ENCODE measurements at regions not wholly inside any gene's neighbourhood (a gene's known extent, or its start where the extent isn't known, plus 50 kb on each side); places are given as distances from the start of the nearest gene placed in this dataset.

GRCh38 chr1:184319879-184320278, 67.0 kb upstream of the C1orf21 start:
- H3K36me3 Mint-ChIP-seq (ENCODE audit: low read depth), result no peaks in the 10 kb centered on the region
- peaks cover 9% of the 10 kb centered on the region for H3K27me3 Mint-ChIP-seq
- H3K4me3 Mint-ChIP-seq, result no peak overlapping the region
- no peaks in the 10 kb centered on the region for H3K9me3 Mint-ChIP-seq
- H3K4me1 Mint-ChIP-seq (ENCODE audit: low read depth), result no peaks in the 10 kb centered on the region
- no peak overlapping the region for H3K27ac Mint-ChIP-seq
- DNase-seq, result no peak

DNA sequence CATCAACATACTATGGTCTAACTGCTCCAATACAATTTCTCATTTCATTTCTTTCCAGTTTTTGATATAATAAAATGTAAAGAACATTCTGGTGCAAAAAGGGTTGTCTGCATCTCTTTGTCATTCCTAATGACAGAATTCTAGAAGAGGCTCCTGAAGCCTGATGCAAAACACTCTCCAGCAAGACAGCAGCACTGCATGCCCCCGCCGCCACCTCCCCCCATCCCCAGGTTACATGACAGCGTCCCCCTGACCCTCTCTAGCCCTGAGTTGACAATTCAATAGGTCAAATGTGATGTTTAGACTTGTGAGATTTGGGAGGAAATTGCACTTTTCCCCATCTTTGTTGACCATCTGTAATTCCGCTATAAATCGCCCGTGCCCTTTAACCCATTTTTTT, 64.6 kb upstream of the C1orf21 start:
- Mint-ChIP-seq H3K27me3 (peaks cover 14% of the 10 kb centered on the region), H3K36me3 (ENCODE audit: low read depth) (no peaks in the 10 kb centered on the region), H3K4me3 (no peak overlapping the region), H3K27ac (no peak overlapping the region), H3K9me3 (no peaks in the 10 kb centered on the region), H3K4me1 (ENCODE audit: low read depth) (no peaks in the 10 kb centered on the region)
- DNase-seq, result no peak

- DNase-seq, result no peak
- Mint-ChIP-seq H3K27me3 (peaks cover 25% of the 10 kb centered on the region), H3K9me3 (no peaks in the 10 kb centered on the region)
Measured at GRCh38 chr1:184324972-184325371, 61.9 kb upstream of the C1orf21 start.

GRCh38 chr1:184326278-184326677, 60.6 kb upstream of the C1orf21 start:
- H3K27ac Mint-ChIP-seq, result no peak overlapping the region
- H3K36me3 Mint-ChIP-seq (ENCODE audit: low read depth), result no peaks in the 10 kb centered on the region

More at GRCh38 chr1:184324972-184325371, 61.9 kb upstream of the C1orf21 start:
- H3K27ac Mint-ChIP-seq, result no peak overlapping the region
- no peaks in the 10 kb centered on the region for H3K36me3 Mint-ChIP-seq (ENCODE audit: low read depth)
- H3K4me3 Mint-ChIP-seq, result no peak overlapping the region
- H3K4me1 Mint-ChIP-seq (ENCODE audit: low read depth), result no peaks in the 10 kb centered on the region

GRCh38 chr1:184329245-184329953, 57.4 kb upstream of the C1orf21 start:
- H3K4me1 Mint-ChIP-seq (ENCODE audit: low read depth), result no peaks in the 10 kb centered on the region
- DNase-seq, result no peak
- no peak overlapping the region for H3K27ac Mint-ChIP-seq
- H3K9me3 Mint-ChIP-seq, result no peaks in the 10 kb centered on the region
- no peak overlapping the region for H3K4me3 Mint-ChIP-seq
- H3K27me3 Mint-ChIP-seq, result peaks cover 19% of the 10 kb centered on the region
- H3K36me3 Mint-ChIP-seq (ENCODE audit: low read depth), result no peaks in the 10 kb centered on the region

More at GRCh38 chr1:184326278-184326677, 60.6 kb upstream of the C1orf21 start:
- DNase-seq, result no peak
- Mint-ChIP-seq H3K4me1 (ENCODE audit: low read depth) (no peaks in the 10 kb centered on the region), H3K4me3 (no peak overlapping the region), H3K27me3 (peaks cover 25% of the 10 kb centered on the region), H3K9me3 (no peaks in the 10 kb centered on the region)

DNA sequence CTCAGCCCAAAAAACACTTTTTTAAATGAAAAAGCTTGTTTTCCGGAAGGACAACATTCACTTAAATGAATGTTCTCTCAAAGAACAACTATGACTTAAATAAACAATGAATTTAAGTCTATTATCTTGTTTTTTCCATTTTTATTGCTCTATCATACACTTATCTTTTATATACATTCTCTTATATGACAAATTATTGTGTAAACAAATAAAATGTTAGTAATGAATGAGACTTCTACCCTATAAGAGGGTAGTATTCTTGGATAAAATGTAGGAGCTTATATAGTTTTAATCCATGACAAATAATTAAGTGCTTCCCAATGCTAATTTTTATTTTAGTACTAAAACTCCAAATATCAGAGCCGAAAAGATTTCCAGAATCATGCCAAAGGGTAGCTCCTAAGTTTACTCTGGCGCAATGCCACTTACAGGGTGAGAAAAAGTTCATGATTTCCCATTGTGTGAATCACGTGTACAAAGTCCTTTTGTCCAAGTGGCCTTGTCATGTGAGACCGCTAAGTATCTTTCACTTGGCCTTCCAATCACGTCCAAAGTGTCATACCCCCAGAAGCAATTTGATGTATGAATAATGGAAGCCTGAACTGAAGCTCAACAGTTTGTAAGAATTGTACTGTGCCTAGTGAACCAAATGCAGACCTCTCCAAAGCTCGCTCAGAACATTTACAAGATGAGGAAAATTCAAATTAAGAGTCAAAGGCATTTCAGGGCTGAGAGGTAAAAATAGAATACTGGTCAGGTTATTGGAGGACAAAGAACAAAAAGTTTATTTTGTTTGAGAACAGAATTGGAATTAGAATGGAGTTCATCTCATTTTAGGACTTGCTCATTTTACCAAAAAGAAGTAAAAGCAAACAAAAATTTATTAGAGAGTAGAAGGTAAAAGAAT, 56.6 kb upstream of the C1orf21 start:
- no peak overlapping the region for H3K27ac Mint-ChIP-seq
- H3K9me3 Mint-ChIP-seq, result no peaks in the 10 kb centered on the region
- no peak overlapping the region for H3K4me3 Mint-ChIP-seq
- no peak for DNase-seq
- H3K27me3 Mint-ChIP-seq, result peaks cover 16% of the 10 kb centered on the region
- no peaks in the 10 kb centered on the region for H3K36me3 Mint-ChIP-seq (ENCODE audit: low read depth)
- H3K4me1 Mint-ChIP-seq (ENCODE audit: low read depth), result no peaks in the 10 kb centered on the region

DNA sequence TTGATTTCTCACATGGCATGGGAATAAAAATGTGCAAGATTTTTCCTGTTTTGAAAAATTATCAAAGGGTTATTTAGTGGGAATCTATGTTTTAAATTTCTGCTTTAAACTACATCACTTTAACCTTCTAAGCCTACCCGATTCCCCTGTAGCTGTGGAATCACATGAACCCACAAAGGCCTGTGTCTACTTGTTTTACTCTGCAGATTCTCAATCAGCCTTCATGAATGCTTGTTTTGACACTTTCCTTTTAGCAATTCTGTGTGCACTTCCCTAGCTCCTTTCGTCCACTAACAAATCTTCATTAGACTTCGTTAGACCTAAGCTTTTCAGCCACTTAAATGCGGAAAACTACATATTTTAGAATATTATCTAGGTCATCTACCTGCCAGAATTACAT, 56.0 kb upstream of the C1orf21 start:
- no peaks in the 10 kb centered on the region for H3K9me3 Mint-ChIP-seq
- H3K4me3 Mint-ChIP-seq, result no peak overlapping the region
- no peaks in the 10 kb centered on the region for H3K4me1 Mint-ChIP-seq (ENCODE audit: low read depth)
- H3K36me3 Mint-ChIP-seq (ENCODE audit: low read depth), result no peaks in the 10 kb centered on the region
- no peak for DNase-seq
- H3K27me3 Mint-ChIP-seq, result peaks cover 11% of the 10 kb centered on the region
- no peak overlapping the region for H3K27ac Mint-ChIP-seq

Data from activated T-cell treated with anti-CD3 and anti-CD28 coated beads, Interleukin-2, amount 50 U/mL, for 24 hours (primary cell).